ENCODE measurements at regions not wholly inside any gene's neighbourhood (a gene's known extent, or its start where the extent isn't known, plus 50 kb on each side); places are given as distances from the start of the nearest gene placed in this dataset.

GRCh38 chr17:83144421-83145357 is 65.3 kb downstream of the METRNL start:
- no peak for ATAC-seq (ENCODE audit: insufficient read depth, low read depth)
- no peaks in the 10 kb centered on the region for H3K9me3 ChIP-seq (ENCODE audit: insufficient read depth, low read length, severe bottlenecking)
- H3K4me1 ChIP-seq (ENCODE audit: insufficient read depth, low read length), result no peaks in the 10 kb centered on the region
- H3K27ac ChIP-seq (ENCODE audit: low read length), result no peak overlapping the region
- no peak overlapping the region for H3K4me3 ChIP-seq (ENCODE audit: low read depth in 1 of 2, low read length in 2 of 2)
- no peaks in the 10 kb centered on the region for H3K36me3 ChIP-seq (ENCODE audit: insufficient read depth, low read length)
- TF ChIP-seq, protein P1, sequence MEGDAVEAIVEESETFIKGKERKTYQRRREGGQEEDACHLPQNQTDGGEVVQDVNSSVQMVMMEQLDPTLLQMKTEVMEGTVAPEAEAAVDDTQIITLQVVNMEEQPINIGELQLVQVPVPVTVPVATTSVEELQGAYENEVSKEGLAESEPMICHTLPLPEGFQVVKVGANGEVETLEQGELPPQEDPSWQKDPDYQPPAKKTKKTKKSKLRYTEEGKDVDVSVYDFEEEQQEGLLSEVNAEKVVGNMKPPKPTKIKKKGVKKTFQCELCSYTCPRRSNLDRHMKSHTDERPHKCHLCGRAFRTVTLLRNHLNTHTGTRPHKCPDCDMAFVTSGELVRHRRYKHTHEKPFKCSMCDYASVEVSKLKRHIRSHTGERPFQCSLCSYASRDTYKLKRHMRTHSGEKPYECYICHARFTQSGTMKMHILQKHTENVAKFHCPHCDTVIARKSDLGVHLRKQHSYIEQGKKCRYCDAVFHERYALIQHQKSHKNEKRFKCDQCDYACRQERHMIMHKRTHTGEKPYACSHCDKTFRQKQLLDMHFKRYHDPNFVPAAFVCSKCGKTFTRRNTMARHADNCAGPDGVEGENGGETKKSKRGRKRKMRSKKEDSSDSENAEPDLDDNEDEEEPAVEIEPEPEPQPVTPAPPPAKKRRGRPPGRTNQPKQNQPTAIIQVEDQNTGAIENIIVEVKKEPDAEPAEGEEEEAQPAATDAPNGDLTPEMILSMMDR (IDR thresholded peaks at IDR 0.05; ENCODE audit: borderline replicate concordance, extremely low read depth, low read length, poor library complexity, severe bottlenecking), result no peak
- TF ChIP-seq EZH2 (IDR thresholded peaks at IDR 0.05; ENCODE audit: borderline replicate concordance, low read depth, low read length, severe bottlenecking), result no peak
- H3K27me3 ChIP-seq (ENCODE audit: insufficient read depth, low read length, poor library complexity), result peaks cover 27% of the 10 kb centered on the region
- no peak overlapping the region for H3K9ac ChIP-seq (ENCODE audit: low read depth, low read length)
- H3K79me2 ChIP-seq (ENCODE audit: insufficient read depth, low read length), result no peaks in the 10 kb centered on the region
- no peak overlapping the region for H2AFZ ChIP-seq (ENCODE audit: low read depth, low read length)
- no peak overlapping the region for H3K4me2 ChIP-seq (ENCODE audit: insufficient read depth, low read length)
- H4K20me1 ChIP-seq (ENCODE audit: insufficient read depth, low read length), result no peaks in the 10 kb centered on the region; the same call in 1 of the 2 replicates
- DNase-seq, result no peak

- H3K4me2 ChIP-seq (ENCODE audit: insufficient read depth, low read length), result no peak overlapping the region
- H3K4me1 ChIP-seq (ENCODE audit: insufficient read depth, low read length), result no peaks in the 10 kb centered on the region
- no peak for DNase-seq
- no peak for TF ChIP-seq EZH2 (IDR thresholded peaks at IDR 0.05; ENCODE audit: borderline replicate concordance, low read depth, low read length, severe bottlenecking)
- TF ChIP-seq, protein P1 (IDR thresholded peaks at IDR 0.05; ENCODE audit: borderline replicate concordance, extremely low read depth, low read length, poor library complexity, severe bottlenecking), result no peak
- H4K20me1 ChIP-seq (ENCODE audit: insufficient read depth, low read length), result no peaks in the 10 kb centered on the region; the same call in 1 of the 2 replicates
- H2AFZ ChIP-seq (ENCODE audit: low read depth, low read length), result no peak overlapping the region
- no peak overlapping the region for H3K27ac ChIP-seq (ENCODE audit: low read length)
- ATAC-seq (ENCODE audit: insufficient read depth, low read depth), result no peak
- H3K36me3 ChIP-seq (ENCODE audit: insufficient read depth, low read length), result no peaks in the 10 kb centered on the region
- H3K9ac ChIP-seq (ENCODE audit: low read depth, low read length), result no peak overlapping the region
- no peak overlapping the region for H3K4me3 ChIP-seq (ENCODE audit: low read depth in 1 of 2, low read length in 2 of 2)
- H3K27me3 ChIP-seq (ENCODE audit: insufficient read depth, low read length, poor library complexity), result peaks cover 29% of the 10 kb centered on the region
- H3K79me2 ChIP-seq (ENCODE audit: insufficient read depth, low read length), result no peaks in the 10 kb centered on the region
- no peaks in the 10 kb centered on the region for H3K9me3 ChIP-seq (ENCODE audit: insufficient read depth, low read length, severe bottlenecking)
These were observed 65.9 kb downstream of the METRNL start for GRCh38 chr17:83145358-83145738.

DNA sequence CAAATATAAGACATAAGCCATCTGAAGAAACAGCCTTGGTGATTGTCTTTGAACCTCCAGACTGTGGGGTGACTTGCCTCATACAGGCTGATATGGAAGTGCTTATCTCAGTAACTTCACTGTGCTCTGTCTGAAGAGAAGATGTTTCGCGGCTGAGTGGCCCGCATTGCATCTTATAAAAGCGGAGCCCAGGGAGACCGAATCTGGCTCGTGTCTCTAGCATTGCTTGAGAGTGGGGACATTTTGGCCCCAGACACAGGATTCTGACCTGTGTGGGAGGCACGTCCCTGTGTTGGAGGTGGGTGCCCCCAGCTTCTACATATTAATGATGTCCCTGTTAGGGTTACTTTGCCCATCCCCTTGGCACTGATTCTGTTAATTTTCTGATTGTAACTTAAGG is 66.4 kb downstream of the METRNL start:
- DNase-seq (no peak), ATAC-seq (ENCODE audit: insufficient read depth, low read depth) (no peak)
- Histone ChIP-seq H2AFZ (ENCODE audit: low read depth, low read length) (no peak overlapping the region), H3K4me3 (ENCODE audit: low read depth in 1 of 2, low read length in 2 of 2) (no peak overlapping the region), H3K9ac (ENCODE audit: low read depth, low read length) (no peak overlapping the region), H3K27me3 (ENCODE audit: insufficient read depth, low read length, poor library complexity) (peaks cover 29% of the 10 kb centered on the region), H3K4me1 (ENCODE audit: insufficient read depth, low read length) (no peaks in the 10 kb centered on the region), H3K79me2 (ENCODE audit: insufficient read depth, low read length) (no peaks in the 10 kb centered on the region), H3K27ac (ENCODE audit: low read length) (no peak overlapping the region), H3K9me3 (ENCODE audit: insufficient read depth, low read length, severe bottlenecking) (no peaks in the 10 kb centered on the region), H3K36me3 (ENCODE audit: insufficient read depth, low read length) (no peaks in the 10 kb centered on the region), H4K20me1 (ENCODE audit: insufficient read depth, low read length) (no peaks in the 10 kb centered on the region; the same call in 1 of the 2 replicates), H3K4me2 (ENCODE audit: insufficient read depth, low read length) (no peak overlapping the region)
- TF ChIP-seq, protein P1 (IDR thresholded peaks at IDR 0.05; ENCODE audit: borderline replicate concordance, extremely low read depth, low read length, poor library complexity, severe bottlenecking), result no peak
- TF ChIP-seq EZH2 (IDR thresholded peaks at IDR 0.05; ENCODE audit: borderline replicate concordance, low read depth, low read length, severe bottlenecking), result no peak

Measured in DND-41 (cell line).